ENCODE measurements at regions not wholly inside any gene's neighbourhood (a gene's known extent, or its start where the extent isn't known, plus 50 kb on each side); places are given as distances from the start of the nearest gene placed in this dataset.

GRCh38 chrX:82458207-82458754, 1049.8 kb upstream of the POU3F4 start:
- no peak for DNase-seq
- H3K4me3 Mint-ChIP-seq = no peak overlapping the region
- H3K4me1 Mint-ChIP-seq (ENCODE audit: low read depth) = no peaks in the 10 kb centered on the region
- H3K27ac Mint-ChIP-seq = no peak overlapping the region
- H3K9me3 Mint-ChIP-seq = peaks cover 7% of the 10 kb centered on the region
- intact Hi-C loops (cut with micrococcal nuclease) = no loop called here
- no peaks in the 10 kb centered on the region for H3K27me3 Mint-ChIP-seq (ENCODE audit: low read depth)
- CTCF ChIA-PET = no interaction called here
- no peaks in the 10 kb centered on the region for H3K36me3 Mint-ChIP-seq (ENCODE audit: low read depth)

GRCh38 chrX:82466994-82467393, 1041.1 kb upstream of the POU3F4 start:
- CTCF ChIA-PET = no interaction called here
- Mint-ChIP-seq H3K27me3 (ENCODE audit: low read depth) (no peaks in the 10 kb centered on the region), H3K4me1 (ENCODE audit: low read depth) (no peaks in the 10 kb centered on the region), H3K36me3 (ENCODE audit: low read depth) (no peaks in the 10 kb centered on the region), H3K27ac (no peak overlapping the region), H3K9me3 (peaks cover 2% of the 10 kb centered on the region), H3K4me3 (no peak overlapping the region)
- intact Hi-C loops (cut with micrococcal nuclease) = no loop called here
- no peak for DNase-seq

Measured in activated naive CD4-positive, alpha-beta T cell treated with anti-CD3 and anti-CD28 coated beads for 36 hours (primary cell).